ENCODE measurements at regions not wholly inside any gene's neighbourhood (a gene's known extent, or its start where the extent isn't known, plus 50 kb on each side); places are given as distances from the start of the nearest gene placed in this dataset.
"Not testable (repeated sequence)": the region's sequence is repeated elsewhere in the genome, so short reads cannot be mapped to it uniquely, and the experiment has no call there.

- no peak for DNase-seq (ENCODE audit: low read depth)
These were observed 206.4 kb downstream of the LRRK2 start for GRCh38 chr12:40431169-40431568.

DNA sequence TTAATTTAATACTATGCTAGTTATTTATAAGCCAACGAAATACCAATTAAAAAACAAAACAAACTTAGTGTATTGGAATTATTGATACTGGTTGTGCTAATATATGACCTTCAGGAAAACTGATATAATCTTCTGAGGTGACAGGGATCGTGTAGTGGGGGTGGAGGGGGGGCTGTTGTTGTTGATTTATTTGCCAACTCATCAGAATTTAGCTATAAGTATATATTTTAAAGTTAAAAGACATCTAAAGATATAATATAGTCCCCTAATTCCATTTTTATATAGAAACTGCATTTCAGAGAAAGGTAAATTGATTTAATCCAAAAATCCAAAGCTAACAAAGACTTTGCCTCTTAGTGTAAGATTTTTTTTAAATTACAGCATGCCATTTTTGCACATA lies 210.5 kb downstream of the LRRK2 start:
- DNase-seq (ENCODE audit: low read depth), result no peak

GRCh38 chr12:40435951-40436350 lies 211.2 kb downstream of the LRRK2 start:
- DNase-seq (ENCODE audit: low read depth), result no peak

DNA sequence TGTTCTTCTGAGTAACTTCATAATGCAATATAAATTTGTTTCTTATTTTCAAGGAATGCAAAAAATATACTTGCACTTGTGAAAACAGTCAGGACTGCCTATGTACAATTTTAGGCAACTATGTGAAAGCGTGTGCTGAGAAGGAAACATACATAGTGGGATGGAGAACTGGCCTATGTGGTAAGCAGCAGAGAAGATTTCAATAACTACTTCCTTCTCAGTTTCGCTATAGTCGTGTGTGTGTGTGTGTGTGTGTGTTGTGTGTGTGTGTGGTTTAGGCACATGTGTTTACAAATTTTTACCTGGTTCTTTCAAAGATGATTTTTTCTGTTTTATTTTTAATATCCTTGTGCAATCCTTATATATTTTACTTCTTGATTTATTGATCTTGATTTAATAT lies 211.8 kb downstream of the LRRK2 start:
- no peak for DNase-seq (ENCODE audit: low read depth)

DNA sequence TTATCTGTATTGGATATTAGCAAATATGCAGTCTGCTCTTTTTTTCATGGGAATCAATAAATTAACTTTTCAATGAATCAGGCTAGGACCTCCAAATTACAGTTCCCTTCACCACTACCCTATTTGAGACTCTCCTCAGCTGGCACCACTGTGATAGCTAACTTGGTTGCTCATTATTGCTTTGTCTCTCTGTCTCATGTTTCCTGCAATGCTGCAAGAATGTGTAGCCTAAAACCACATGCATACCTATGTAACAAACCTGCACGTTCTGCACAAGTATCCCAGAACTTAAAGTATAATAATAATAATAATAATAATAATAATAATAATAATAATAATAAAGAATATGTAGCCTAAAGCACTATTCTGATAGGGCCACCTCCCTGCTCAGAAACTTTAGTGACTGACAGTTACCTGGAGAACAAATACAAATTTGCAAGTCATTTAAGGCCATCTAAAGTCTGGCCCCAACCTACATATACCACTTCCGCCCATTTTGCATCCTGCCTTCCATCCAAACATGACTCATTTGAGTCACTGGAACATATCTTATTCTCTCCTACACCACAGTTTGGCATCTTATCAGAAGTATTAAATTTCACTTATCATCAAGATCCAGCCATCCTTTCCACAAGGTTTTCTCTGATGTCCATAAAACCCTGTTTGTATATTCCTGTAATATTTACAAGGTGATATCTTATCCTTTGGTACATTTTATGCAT lies 215.1 kb downstream of the LRRK2 start:
- DNase-seq (ENCODE audit: low read depth), result peak; percentile 1

DNA sequence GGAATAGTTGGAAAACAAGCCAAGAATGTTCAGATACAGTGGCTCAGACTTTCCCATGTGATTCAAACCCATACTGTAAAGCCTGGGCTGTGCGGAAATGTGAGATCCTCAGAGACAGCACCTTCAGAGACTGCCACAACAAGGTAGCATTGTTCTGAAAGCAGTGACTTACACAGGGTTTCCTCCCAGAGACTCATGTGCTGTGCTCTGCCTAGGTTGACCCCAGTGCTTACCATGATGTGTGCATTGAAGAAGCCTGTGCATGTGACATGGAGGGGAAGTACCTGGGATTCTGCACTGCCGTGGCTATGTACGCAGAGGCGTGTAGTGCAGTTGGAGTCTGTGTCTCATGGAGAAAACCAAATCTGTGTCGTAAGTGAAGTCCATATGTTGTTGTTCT lies 219.4 kb downstream of the LRRK2 start:
- DNase-seq (ENCODE audit: low read depth), result no peak

- DNase-seq (ENCODE audit: low read depth), result no peak
These were observed 221.6 kb downstream of the LRRK2 start for GRCh38 chr12:40446385-40446784.

DNA sequence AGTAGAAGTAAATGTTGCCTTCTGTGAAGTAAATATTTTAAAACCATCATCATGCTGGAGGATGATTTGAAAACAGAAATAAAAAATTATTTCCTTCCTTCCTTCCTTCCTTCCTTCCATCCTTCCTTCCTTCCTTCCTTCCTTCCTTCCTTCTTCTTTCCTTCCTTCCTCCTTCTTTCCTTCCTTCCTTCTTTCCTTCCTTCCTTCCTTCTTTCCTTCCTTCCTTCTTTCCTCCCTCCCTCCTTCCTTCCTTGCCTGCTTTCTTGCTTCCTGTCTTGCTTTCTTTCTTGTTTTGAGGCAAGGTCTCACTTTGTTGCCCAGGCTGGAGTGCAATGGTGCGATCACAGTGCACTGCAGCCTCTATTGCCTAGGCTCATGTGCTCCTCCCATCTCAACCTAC lies 223.7 kb downstream of the LRRK2 start:
- not testable (repeated sequence) for DNase-seq (ENCODE audit: low read depth)

DNA sequence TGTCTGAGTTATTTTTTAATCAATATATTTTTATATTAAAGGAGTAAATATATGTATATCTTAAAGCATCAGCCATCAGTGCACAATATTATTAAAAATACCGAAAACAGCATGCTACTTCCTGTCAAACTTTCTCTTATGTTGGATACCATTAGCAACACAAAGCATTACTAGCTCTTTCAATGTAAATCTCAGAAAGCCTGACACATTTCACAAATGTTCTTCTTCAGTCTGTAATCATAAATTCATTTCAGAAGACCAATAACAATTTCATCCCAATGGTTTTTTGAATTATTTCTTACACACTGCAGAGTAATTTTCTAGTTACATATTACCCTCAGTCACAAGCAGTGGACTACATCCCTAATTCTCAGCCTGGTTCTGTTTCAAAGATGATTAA lies 226.9 kb downstream of the LRRK2 start:
- no peak for DNase-seq (ENCODE audit: low read depth)

DNA sequence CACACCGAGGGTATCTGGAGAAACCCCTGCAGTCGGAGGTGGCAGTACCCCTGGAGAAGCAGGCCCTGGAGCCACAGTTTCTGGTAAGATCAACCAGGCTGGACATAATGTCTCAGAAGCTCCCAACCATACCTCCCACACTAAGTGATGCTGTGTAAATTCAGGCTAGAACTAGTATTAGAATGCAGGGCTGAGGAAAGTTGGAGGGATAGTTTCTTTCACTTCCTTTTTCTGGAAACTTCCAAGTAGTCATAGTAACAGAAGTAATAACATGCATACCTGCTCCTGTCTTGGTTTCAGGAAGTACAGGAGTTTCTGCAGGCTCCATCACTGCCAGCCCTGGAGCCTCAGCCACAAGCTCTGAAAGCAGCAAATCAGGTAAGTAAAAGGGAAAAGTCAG lies 228.1 kb upstream of the CNTN1 start:
- no peak for DNase-seq (ENCODE audit: low read depth)

DNA sequence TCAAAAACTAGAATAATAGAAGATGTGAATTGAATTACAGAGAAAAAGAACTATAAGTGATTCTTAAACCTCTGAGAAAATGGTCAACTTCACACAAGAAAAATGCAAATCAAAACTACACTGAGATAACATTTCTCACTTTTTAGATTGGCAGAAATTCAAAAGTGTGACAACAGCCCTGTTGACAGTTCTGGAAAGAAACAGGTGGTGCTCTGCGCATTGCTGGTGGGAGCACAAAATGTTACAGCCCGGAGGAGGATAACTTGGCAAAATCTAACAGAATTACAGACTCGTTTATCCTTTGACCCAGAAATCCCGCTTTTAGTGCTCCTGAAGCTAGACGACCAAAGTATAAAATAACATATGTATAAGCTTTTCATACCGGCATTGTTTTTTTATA lies 222.5 kb upstream of the CNTN1 start:
- no peak for DNase-seq (ENCODE audit: low read depth)

DNA sequence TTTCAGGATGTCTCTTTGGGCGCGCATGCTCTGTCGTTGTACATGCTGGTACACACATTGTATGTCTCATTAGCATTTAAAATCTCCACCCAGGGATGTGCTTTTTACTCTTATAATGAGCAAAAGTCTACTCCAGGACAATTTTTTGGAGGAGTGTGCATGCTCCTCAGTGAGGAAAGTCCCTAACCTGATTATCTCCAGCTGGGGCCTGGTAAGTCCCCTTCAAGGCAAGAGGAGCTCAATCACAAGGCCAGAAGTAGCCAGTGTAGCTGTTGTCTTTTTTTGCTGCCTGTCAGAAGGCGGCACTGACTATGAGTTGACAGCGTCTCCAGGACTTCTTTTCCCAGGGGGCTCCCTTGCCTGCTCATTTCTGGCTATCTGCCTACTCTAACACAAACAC lies 218.3 kb upstream of the CNTN1 start:
- no peak for DNase-seq (ENCODE audit: low read depth)

DNA sequence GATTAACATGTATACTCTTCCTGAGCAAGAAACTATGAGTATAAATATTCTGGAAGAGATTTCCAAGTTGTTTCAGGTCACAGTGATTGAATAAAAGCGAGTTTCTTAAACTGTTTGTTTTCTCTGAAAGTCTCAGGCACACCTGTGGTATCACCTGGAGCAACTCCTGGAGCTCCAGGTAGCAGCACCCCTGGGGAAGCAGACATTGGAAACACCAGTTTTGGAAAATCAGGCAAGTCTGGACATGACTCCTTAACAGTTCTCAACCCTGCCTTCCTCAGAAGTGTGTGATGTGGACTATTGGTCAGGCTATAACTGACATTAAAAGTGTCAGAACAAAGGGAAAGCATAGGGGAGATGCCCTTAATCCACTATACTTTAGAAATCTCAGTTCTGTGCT lies 217.6 kb upstream of the CNTN1 start:
- DNase-seq (ENCODE audit: low read depth), result no peak

- no peak for DNase-seq (ENCODE audit: low read depth)
These were observed 192.4 kb upstream of the CNTN1 start for GRCh38 chr12:40499856-40500255.

- DNase-seq (ENCODE audit: low read depth), result no peak
These were observed 189.9 kb upstream of the CNTN1 start for GRCh38 chr12:40502322-40502721.

DNA sequence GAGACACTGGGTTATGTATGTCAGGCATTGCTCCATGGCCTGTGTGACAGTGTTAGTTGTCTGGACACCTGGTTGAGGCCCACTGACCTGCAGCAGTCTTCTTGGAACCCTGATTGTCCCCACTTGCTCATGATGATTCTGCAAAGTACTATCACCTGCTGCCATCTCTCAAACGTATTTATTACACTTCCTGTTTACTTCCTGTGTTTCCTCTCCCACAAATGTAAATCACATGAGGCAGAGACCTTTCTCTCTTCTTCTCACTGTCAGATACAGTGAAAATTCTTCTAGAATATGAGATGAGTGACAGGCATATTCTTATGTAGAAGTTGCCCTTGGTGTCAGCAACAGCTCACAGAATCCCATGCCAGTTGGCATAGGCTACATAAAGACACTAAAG lies 186.9 kb upstream of the CNTN1 start:
- DNase-seq (ENCODE audit: low read depth), result no peak

- DNase-seq (ENCODE audit: low read depth), result no peak
These were observed 183.8 kb upstream of the CNTN1 start for GRCh38 chr12:40508421-40508820.

DNA sequence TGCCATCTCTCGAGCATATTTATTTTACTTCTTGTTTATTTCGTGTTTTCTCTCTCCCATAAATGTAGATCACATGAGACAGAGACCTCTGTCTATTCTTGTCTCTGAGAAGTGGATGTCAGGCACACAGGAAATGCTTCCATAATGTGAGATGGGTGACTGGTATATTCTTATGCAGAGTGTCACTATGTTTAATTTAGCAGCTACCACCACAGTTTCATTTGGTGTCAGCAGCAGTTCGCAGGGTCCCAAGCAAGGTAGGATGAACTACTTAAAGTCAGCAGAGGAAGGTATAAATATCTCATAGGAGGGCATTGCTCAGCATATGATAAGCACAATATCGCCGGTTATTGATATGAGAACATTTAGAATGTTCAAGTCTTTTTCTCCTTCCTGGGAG lies 180.9 kb upstream of the CNTN1 start:
- DNase-seq (ENCODE audit: low read depth), result no peak

DNA sequence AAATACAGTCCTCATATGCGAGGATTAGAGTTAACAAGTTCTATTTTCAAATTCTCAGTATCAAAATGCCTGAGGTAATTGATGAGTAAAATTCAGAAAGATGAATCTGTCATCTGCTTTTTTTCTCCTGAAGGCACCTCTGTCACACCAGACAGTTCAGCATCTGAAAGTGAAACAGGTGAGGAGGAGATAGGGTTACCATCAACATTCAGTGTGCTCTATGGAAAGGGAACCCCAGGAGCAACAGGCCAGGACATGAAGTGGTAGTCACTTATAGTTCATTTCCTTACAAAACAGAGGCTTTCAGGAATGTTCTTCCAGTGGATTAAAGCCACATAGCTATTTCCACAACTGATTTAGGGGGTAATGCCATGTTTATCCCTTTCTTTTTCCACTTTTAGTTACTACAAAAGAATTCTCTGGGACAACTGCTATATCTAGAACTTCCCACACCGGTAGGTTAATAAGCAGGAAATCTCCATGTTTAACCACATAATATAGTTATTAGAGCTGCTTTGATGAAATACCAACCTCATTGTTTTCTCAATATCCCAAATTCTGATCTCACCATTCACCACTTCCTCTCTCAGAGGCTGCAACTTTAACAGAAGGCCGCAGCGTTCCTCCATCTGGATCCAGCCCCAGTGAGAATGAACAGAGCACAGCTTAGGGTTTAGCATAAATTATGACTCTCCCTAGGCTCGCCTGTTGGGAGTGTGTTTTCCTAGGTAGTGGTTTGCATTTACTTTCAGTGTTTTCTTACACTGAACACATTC lies 177.0 kb upstream of the CNTN1 start:
- DNase-seq (ENCODE audit: low read depth), result no peak

GRCh38 chr12:40522837-40523236 lies 169.4 kb upstream of the CNTN1 start:
- no peak for DNase-seq (ENCODE audit: low read depth)

- no peak for DNase-seq (ENCODE audit: low read depth)
These were observed 167.2 kb upstream of the CNTN1 start for GRCh38 chr12:40525054-40525453.

DNA sequence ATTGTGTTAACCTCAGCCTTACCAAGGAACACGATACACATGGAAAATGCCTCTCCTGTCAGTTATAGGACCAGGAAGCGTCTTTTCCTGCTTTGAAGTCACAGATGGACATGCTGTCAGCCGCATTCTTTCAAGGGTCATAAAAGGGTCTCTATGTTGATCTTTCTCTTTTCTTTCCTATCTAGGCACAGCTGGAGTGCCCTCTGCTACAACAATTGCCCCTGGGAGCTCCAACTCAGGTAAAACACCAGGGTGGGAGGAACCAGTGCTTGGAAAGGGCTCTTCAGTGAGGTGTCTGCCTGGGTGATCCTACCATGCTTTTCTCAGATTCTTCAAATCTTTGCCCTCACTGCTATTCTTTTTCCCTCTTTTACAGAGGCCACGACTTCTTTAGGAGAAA lies 157.4 kb upstream of the CNTN1 start:
- DNase-seq (ENCODE audit: low read depth), result no peak

GRCh38 chr12:40551466-40551865 lies 140.8 kb upstream of the CNTN1 start:
- no peak for DNase-seq (ENCODE audit: low read depth)

Data from LHCN-M2 (cell line).